HG03095 (cell line): ENCODE measurements at regions not wholly inside any gene's neighbourhood (a gene's known extent, or its start where the extent isn't known, plus 50 kb on each side); places are given as distances from the start of the nearest gene placed in this dataset.
A peak's percentile ranks its signal among the peaks of the same experiment; 100 is the strongest.
"Not testable (repeated sequence)": the region's sequence is repeated elsewhere in the genome, so short reads cannot be mapped to it uniquely, and the experiment has no call there.

Experiments used
- ATAC-seq: cut with Tn5 transposase; IDR thresholded peaks from one replicate; pipeline ENCODE4 v1.9.1; 2021; ENCODE audit warnings: moderate library complexity; ENCODE audit not compliant: unreplicated experiment

DNA sequence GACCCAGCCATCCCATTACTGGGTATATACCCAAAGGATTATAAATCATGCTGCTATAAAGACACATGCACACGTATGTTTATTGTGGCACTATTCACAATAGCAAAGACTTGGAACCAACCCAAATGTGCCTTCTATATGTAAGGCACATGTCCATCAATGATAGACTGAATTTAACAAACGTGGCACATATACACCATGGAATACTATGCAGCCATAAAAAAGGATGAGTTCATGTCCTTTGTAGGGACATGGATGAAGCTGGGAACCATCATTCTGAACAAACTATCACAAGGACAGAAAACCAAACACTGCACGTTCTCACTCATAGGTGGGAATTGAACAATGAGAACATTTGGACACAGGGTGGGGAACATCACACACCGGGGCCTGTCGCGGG is 92.1 kb downstream of the TRIM27 start:
- ATAC-seq = not testable (repeated sequence)

DNA sequence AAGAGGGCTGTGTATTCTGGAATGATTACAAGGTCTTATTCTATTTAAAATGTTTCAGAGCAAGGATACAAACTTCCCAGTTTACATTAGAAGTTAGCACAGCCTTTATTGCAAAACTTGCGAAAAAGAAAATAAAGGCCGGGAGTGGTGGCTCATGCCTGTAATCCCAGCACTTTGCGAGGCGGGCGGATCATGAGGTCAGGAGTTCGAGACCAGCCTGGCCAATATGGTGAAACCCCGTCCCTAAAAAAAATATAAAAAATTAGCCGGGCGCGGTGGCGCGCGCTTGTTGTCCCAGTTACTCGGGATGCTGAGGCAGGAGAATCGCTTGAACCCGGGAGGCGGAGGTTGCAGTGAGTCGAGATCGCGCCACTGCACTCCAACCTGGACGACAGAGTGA is 87.1 kb downstream of the TRIM27 start:
- ATAC-seq = not testable (repeated sequence)

DNA sequence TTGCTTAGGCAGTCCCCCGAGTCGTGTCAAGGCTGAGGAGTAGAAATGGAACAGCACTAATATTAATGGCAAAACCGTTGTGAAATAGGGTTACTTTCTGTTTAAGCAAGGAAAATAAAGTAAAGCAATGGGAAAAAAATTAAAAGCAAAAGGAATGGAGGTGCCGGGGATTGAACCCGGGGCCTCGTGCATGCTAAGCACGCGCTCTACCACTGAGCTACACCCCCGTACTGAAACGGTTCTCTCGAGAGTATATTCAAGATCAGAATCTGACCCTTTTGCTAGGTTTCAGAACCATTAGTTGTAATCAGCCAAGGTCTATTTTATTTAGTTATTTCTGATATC is 85.5 kb downstream of the TRIM27 start:
- ATAC-seq = peak; percentile 43

DNA sequence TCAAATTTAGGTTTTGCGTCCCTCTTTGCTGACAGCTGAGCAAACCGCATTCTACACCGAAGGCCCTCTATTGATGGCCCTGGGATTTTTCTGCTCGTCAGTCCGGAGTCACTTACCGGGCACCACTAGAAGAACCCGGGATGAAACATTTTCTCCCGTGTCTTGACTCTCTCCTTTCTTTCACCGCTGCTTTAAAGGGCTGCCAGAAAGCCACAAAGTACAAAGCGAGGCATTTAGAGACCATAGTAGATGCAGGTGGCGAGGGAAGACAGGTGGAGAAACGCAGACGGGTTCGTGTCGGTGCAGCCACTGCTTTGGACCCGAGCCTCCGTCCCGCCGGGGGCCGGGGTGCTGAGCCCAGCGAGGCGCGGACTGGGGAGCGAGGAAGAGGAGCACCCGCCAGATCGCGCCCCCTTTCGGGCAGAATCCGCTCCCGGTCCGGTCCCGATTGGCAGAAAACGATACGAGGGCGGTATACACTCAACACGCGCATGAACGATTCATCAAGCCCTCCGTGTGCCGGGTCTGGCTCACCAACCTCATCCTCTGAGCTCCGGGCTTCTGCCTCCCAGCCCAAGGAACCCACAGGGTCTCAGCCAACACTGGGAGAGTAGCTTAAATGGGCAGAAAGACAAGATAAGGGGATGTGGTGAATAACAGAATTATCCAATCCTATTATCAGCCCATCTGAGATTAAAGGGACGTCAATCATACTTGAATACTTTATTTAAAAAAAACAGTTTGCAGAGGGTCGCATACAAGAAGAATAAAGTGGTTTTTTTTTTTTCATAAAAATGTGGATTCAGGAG is 84.9 kb downstream of the TRIM27 start:
- peak; percentile 59 for ATAC-seq

DNA sequence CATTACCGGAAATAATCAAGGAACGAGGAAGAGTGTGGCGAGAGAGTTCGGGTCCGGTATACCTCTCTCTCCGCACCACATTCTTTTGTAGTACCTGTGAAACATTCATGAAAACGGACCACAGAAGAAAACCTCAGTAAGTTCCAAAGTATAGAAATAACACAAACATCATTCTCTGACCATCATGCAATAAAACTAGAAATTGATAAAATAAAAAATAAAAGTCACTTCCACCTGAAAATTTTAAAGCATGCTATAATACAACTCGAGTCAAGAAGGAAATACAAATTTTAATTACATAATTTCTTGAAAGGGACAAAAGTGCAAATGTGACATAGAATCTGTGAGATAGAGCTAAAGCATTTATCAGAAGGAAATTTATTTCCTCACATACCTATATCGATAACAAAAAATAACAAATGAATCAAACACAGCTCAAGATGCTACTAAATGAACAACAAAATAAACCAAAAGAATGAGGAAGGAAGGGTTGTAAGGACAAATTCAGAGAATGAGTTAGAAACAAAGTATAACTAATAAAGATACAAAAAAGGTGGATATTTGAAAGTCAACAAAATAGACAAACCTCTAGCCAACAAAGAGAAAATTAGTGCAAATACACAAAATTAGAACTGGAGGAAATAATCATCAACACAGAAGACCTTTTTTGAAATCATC is 84.2 kb downstream of the TRIM27 start:
- no peak for ATAC-seq

DNA sequence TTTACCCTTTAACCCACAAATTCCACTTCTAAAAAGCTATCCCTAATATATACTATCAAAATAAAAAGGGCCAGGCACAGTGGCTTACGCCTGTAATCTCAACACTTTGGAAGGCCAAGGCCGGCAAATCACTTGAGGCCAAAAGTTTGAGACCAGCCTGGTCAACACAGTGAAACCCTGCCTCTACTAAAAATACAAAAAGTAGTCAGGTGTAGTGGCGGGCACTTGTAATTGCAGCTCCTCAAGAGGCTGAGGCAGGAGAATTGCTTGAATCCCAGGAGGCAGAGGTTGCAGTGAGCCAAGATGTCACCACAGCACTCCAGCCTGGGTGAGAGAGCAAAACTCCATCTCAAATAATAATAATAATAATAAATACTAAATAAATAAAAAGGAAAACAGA is 82.5 kb downstream of the TRIM27 start:
- no peak for ATAC-seq

DNA sequence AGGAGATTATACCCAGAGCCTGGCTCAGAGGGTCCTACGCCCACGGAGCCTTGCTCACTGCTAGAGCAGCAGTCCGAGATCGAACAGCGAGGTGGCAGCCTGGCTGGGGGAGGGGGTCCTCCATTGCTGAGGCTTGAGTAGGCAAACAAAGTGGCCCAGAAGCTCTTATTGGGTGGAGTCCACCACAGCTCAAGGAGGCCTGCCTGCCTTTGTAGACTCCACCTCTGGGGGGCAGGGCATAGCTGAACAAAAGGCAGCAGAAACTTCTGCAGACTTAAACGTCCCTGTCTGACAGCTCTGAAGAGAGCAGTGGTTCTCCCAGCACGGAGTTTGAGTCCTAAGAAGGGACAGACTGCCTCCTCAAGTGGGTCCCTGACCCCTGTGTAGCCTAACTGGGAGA is 75.0 kb downstream of the TRIM27 start:
- not testable (repeated sequence) for ATAC-seq
